Activated CD4-positive, alpha-beta memory T cell treated with anti-CD3 and anti-CD28 coated beads for 36 hours (primary cell): ENCODE measurements at regions not wholly inside any gene's neighbourhood (a gene's known extent, or its start where the extent isn't known, plus 50 kb on each side); places are given as distances from the start of the nearest gene placed in this dataset.
A peak's percentile ranks its signal among the peaks of the same experiment; 100 is the strongest.

Experiments
- CTCF ChIA-PET: fragments of 350-600 bp; sonication (Branson Sonifier 250); formaldehyde crosslinking; loops from one replicate; lab custom pipeline; 2021; ENCODE audit warnings: antibody characterized with exemption, inconsistent platforms; lab: Charles Lee
- POLR2A ChIA-PET: fragments of 350-600 bp; sonication (Branson Sonifier 250); formaldehyde crosslinking; loops from one replicate; lab custom pipeline; 2021; ENCODE audit warnings: antibody characterized with exemption; lab: Charles Lee
- DNase-seq: peaks from one replicate; pipeline ENCODE4 v3.0.0-alpha.2; 2020
- H3K27ac Mint-ChIP-seq: one replicate; pipeline ENCODE4 v1.8.0; 2021; ENCODE audit warnings: mixed read lengths
- H3K27me3 Mint-ChIP-seq: one replicate; pipeline ENCODE4 v1.8.0; 2021; ENCODE audit warnings: mixed read lengths
- H3K36me3 Mint-ChIP-seq: one replicate; pipeline ENCODE4 v1.8.0; 2021; ENCODE audit warnings: mixed read lengths
- H3K4me1 Mint-ChIP-seq: one replicate; pipeline ENCODE4 v1.8.0; 2021; ENCODE audit warnings: low read depth, mixed read lengths
- H3K4me3 Mint-ChIP-seq: one replicate; pipeline ENCODE4 v1.8.0; 2021; ENCODE audit warnings: mild to moderate bottlenecking, mixed read lengths
- H3K9me3 Mint-ChIP-seq: one replicate; pipeline ENCODE4 v1.8.0; 2021; ENCODE audit warnings: mixed read lengths
- intact Hi-C: fragments of 100-400 bp; cut with micrococcal nuclease; formaldehyde crosslinking; loops from one replicate; pipeline ENCODE4 v1.15.1; 2023

GRCh38 chr9:89702401-89702800, 97.6 kb downstream of the GADD45G start:
- Mint-ChIP-seq H3K4me3 (peak overlapping the region; percentile 52), H3K4me1 (peaks cover 50% of the 10 kb centered on the region), H3K9me3 (no peaks in the 10 kb centered on the region), H3K27ac (no peak overlapping the region), H3K36me3 (no peaks in the 10 kb centered on the region), H3K27me3 (no peaks in the 10 kb centered on the region)
- intact Hi-C loops: no loop called here
- CTCF ChIA-PET: interaction anchor here (1.1 to 3.7 kb wide), 2 partner anchors 105 to 400 kb away, joined by 4 to 13 read pairs; no protein-coding TSS in a partner anchor
- DNase-seq: no peak
- POLR2A ChIA-PET: interaction anchor here (1.1 kb wide), 1 partner anchor 36 kb away, joined by 3 read pairs; no protein-coding TSS in a partner anchor

- no peak for DNase-seq
- Mint-ChIP-seq H3K4me3 (no peak overlapping the region), H3K27me3 (no peaks in the 10 kb centered on the region), H3K4me1 (peaks cover 48% of the 10 kb centered on the region), H3K9me3 (no peaks in the 10 kb centered on the region), H3K27ac (no peak overlapping the region), H3K36me3 (no peaks in the 10 kb centered on the region)
- POLR2A ChIA-PET: no interaction called here
- intact Hi-C loops: no loop called here
- CTCF ChIA-PET: no interaction called here
These were observed 100.8 kb downstream of the GADD45G start for GRCh38 chr9:89705651-89706050.

- H3K4me3 Mint-ChIP-seq: no peak overlapping the region
- intact Hi-C loops: no loop called here
- peaks cover 47% of the 10 kb centered on the region for H3K4me1 Mint-ChIP-seq
These were observed 101.3 kb downstream of the GADD45G start for GRCh38 chr9:89706086-89706485.

GRCh38 chr9:89706731-89707191, 101.9 kb downstream of the GADD45G start:
- peaks cover 40% of the 10 kb centered on the region for H3K4me1 Mint-ChIP-seq
- no peak for DNase-seq
- H3K9me3 Mint-ChIP-seq: no peaks in the 10 kb centered on the region
- no peak overlapping the region for H3K4me3 Mint-ChIP-seq
- ChIA-PET CTCF (no interaction called here), POLR2A (no interaction called here)
- no peaks in the 10 kb centered on the region for H3K36me3 Mint-ChIP-seq
- no peak overlapping the region for H3K27ac Mint-ChIP-seq
- intact Hi-C loops: no loop called here
- H3K27me3 Mint-ChIP-seq: no peaks in the 10 kb centered on the region

More at GRCh38 chr9:89706086-89706485, 101.3 kb downstream of the GADD45G start:
- no peak for DNase-seq
- no peaks in the 10 kb centered on the region for H3K9me3 Mint-ChIP-seq
- ChIA-PET CTCF (no interaction called here), POLR2A (no interaction called here)
- no peaks in the 10 kb centered on the region for H3K27me3 Mint-ChIP-seq
- H3K27ac Mint-ChIP-seq: peak overlapping the region; percentile 31
- no peaks in the 10 kb centered on the region for H3K36me3 Mint-ChIP-seq

- H3K27ac Mint-ChIP-seq: no peak overlapping the region
- POLR2A ChIA-PET: interaction anchor here (1.0 kb wide), 1 partner anchor 9 kb away, joined by 3 read pairs; no protein-coding TSS in a partner anchor
- no peaks in the 10 kb centered on the region for H3K36me3 Mint-ChIP-seq
- DNase-seq: no peak
- intact Hi-C loops: no loop called here
- no peaks in the 10 kb centered on the region for H3K9me3 Mint-ChIP-seq
- peaks cover 36% of the 10 kb centered on the region for H3K4me1 Mint-ChIP-seq
- no peak overlapping the region for H3K4me3 Mint-ChIP-seq
- H3K27me3 Mint-ChIP-seq: no peaks in the 10 kb centered on the region
- CTCF ChIA-PET: no interaction called here
These were observed 105.9 kb downstream of the GADD45G start for GRCh38 chr9:89710697-89711096.

- no peaks in the 10 kb centered on the region for H3K27me3 Mint-ChIP-seq
These were observed 107.1 kb downstream of the GADD45G start for GRCh38 chr9:89711866-89712265.

GRCh38 chr9:89712283-89712682, 107.5 kb downstream of the GADD45G start:
- no peak overlapping the region for H3K27ac Mint-ChIP-seq
- peaks cover 36% of the 10 kb centered on the region for H3K4me1 Mint-ChIP-seq
- H3K4me3 Mint-ChIP-seq: no peak overlapping the region
- no peaks in the 10 kb centered on the region for H3K27me3 Mint-ChIP-seq
- ChIA-PET CTCF (no interaction called here), POLR2A (no interaction called here)
- peaks cover 4% of the 10 kb centered on the region for H3K9me3 Mint-ChIP-seq
- no peaks in the 10 kb centered on the region for H3K36me3 Mint-ChIP-seq
- intact Hi-C loops: no loop called here
- no peak for DNase-seq

More at GRCh38 chr9:89711866-89712265, 107.1 kb downstream of the GADD45G start:
- H3K9me3 Mint-ChIP-seq: no peaks in the 10 kb centered on the region
- ChIA-PET CTCF (no interaction called here), POLR2A (no interaction called here)
- intact Hi-C loops: no loop called here
- no peak overlapping the region for H3K27ac Mint-ChIP-seq
- DNase-seq: no peak
- no peak overlapping the region for H3K4me3 Mint-ChIP-seq
- H3K4me1 Mint-ChIP-seq: peaks cover 36% of the 10 kb centered on the region
- H3K36me3 Mint-ChIP-seq: no peaks in the 10 kb centered on the region

- H3K27me3 Mint-ChIP-seq: no peaks in the 10 kb centered on the region
- peak overlapping the region; percentile 57 for H3K27ac Mint-ChIP-seq
- H3K36me3 Mint-ChIP-seq: no peaks in the 10 kb centered on the region
- H3K4me1 Mint-ChIP-seq: peaks cover 36% of the 10 kb centered on the region
- no peak for DNase-seq
- POLR2A ChIA-PET: interaction anchor here (1.0 to 2.0 kb wide), 2 partner anchors 13 to 14 kb away, joined by 3 to 5 read pairs; no protein-coding TSS in a partner anchor
- intact Hi-C loops: no loop called here
- CTCF ChIA-PET: no interaction called here
- peaks cover 9% of the 10 kb centered on the region for H3K9me3 Mint-ChIP-seq
- H3K4me3 Mint-ChIP-seq: no peak overlapping the region
These were observed 109.5 kb downstream of the GADD45G start for GRCh38 chr9:89714321-89714720.

- Mint-ChIP-seq H3K27me3 (no peaks in the 10 kb centered on the region), H3K9me3 (peaks cover 9% of the 10 kb centered on the region), H3K36me3 (no peaks in the 10 kb centered on the region), H3K27ac (peak overlapping the region; percentile 57), H3K4me3 (peak overlapping the region; percentile 4), H3K4me1 (peaks cover 33% of the 10 kb centered on the region)
- DNase-seq: no peak
- intact Hi-C loops: loop anchor here (1.0 to 5.0 kb wide), 2 partner anchors 24 to 113 kb away; no protein-coding TSS in a partner anchor
- POLR2A ChIA-PET: interaction anchor here (2.0 kb wide), 1 partner anchor 14 kb away, joined by 5 read pairs; no protein-coding TSS in a partner anchor
- CTCF ChIA-PET: interaction anchor here (1.1 kb wide), 1 partner anchor 166 kb away, joined by 3 read pairs; no protein-coding TSS in a partner anchor
These were observed 110.6 kb downstream of the GADD45G start for GRCh38 chr9:89715318-89715858.

- intact Hi-C loops: loop anchor here (1.0 to 5.0 kb wide), 2 partner anchors 23 to 114 kb away; no protein-coding TSS in a partner anchor
- Mint-ChIP-seq H3K4me3 (peak overlapping the region; percentile 4), H3K27ac (no peak overlapping the region)
These were observed 111.1 kb downstream of the GADD45G start for GRCh38 chr9:89715881-89716280.

GRCh38 chr9:89716559-89716958, 111.7 kb downstream of the GADD45G start:
- POLR2A ChIA-PET: interaction anchor here (0.9 kb wide), 1 partner anchor 26 kb away, joined by 3 read pairs; no protein-coding TSS in a partner anchor
- peaks cover 29% of the 10 kb centered on the region for H3K4me1 Mint-ChIP-seq
- DNase-seq: no peak
- H3K36me3 Mint-ChIP-seq: no peaks in the 10 kb centered on the region
- no peaks in the 10 kb centered on the region for H3K27me3 Mint-ChIP-seq
- peaks cover 9% of the 10 kb centered on the region for H3K9me3 Mint-ChIP-seq
- H3K4me3 Mint-ChIP-seq: no peak overlapping the region
- no peak overlapping the region for H3K27ac Mint-ChIP-seq
- intact Hi-C loops: loop anchor here (5.0 kb wide), 1 partner anchor 114 kb away; no protein-coding TSS in a partner anchor
- CTCF ChIA-PET: no interaction called here

More at GRCh38 chr9:89715881-89716280, 111.1 kb downstream of the GADD45G start:
- POLR2A ChIA-PET: interaction anchor here (0.9 kb wide), 1 partner anchor 27 kb away, joined by 3 read pairs; no protein-coding TSS in a partner anchor
- Mint-ChIP-seq H3K4me1 (peaks cover 30% of the 10 kb centered on the region), H3K36me3 (no peaks in the 10 kb centered on the region), H3K27me3 (no peaks in the 10 kb centered on the region), H3K9me3 (peaks cover 9% of the 10 kb centered on the region)
- CTCF ChIA-PET: interaction anchor here (1.1 kb wide), 1 partner anchor 167 kb away, joined by 3 read pairs; no protein-coding TSS in a partner anchor
- no peak for DNase-seq

- ChIA-PET CTCF (no interaction called here), POLR2A (no interaction called here)
- intact Hi-C loops: loop anchor here (5.0 kb wide), 1 partner anchor 116 kb away; no protein-coding TSS in a partner anchor
- no peaks in the 10 kb centered on the region for H3K36me3 Mint-ChIP-seq
- H3K27ac Mint-ChIP-seq: no peak overlapping the region
- no peak overlapping the region for H3K4me3 Mint-ChIP-seq
- peaks cover 9% of the 10 kb centered on the region for H3K9me3 Mint-ChIP-seq
- H3K4me1 Mint-ChIP-seq: peaks cover 29% of the 10 kb centered on the region
- no peaks in the 10 kb centered on the region for H3K27me3 Mint-ChIP-seq
- no peak for DNase-seq
These were observed 113.4 kb downstream of the GADD45G start for GRCh38 chr9:89718176-89718575.
